HG03175 (cell line): ENCODE measurements at regions not wholly inside any gene's neighbourhood (a gene's known extent, or its start where the extent isn't known, plus 50 kb on each side); places are given as distances from the start of the nearest gene placed in this dataset.
"Not testable (repeated sequence)": the region's sequence is repeated elsewhere in the genome, so short reads cannot be mapped to it uniquely, and the experiment has no call there.

Source experiments
- ATAC-seq: cut with Tn5 transposase; IDR thresholded peaks from one replicate; pipeline ENCODE4 v1.9.1; 2021; ENCODE audit warnings: mild to moderate bottlenecking, moderate library complexity; ENCODE audit not compliant: unreplicated experiment

- not testable (repeated sequence) for ATAC-seq
Measured at GRCh38 chr9:66601472-66601871, 299.1 kb upstream of the ZNF658 start.

GRCh38 chr9:66631521-66632046 lies 268.9 kb upstream of the ZNF658 start:
- ATAC-seq = not testable (repeated sequence)

- not testable (repeated sequence) for ATAC-seq
Measured at GRCh38 chr9:66647675-66648074, 252.8 kb upstream of the ZNF658 start.

GRCh38 chr9:66690242-66690641 lies 210.3 kb upstream of the ZNF658 start:
- not testable (repeated sequence) for ATAC-seq

- not testable (repeated sequence) for ATAC-seq
Measured at GRCh38 chr9:66695561-66696240, 204.8 kb upstream of the ZNF658 start.

- not testable (repeated sequence) for ATAC-seq
Measured at GRCh38 chr9:66697343-66698065, 203.0 kb upstream of the ZNF658 start.

GRCh38 chr9:66698066-66698455 lies 202.5 kb upstream of the ZNF658 start:
- ATAC-seq = not testable (repeated sequence)

GRCh38 chr9:66701411-66702377 lies 198.8 kb upstream of the ZNF658 start:
- ATAC-seq = not testable (repeated sequence)

- ATAC-seq = not testable (repeated sequence)
Measured at GRCh38 chr9:66711553-66711952, 189.0 kb upstream of the ZNF658 start.

- ATAC-seq = peak; percentile 72
Measured at GRCh38 chr9:66712870-66713269, 187.7 kb upstream of the ZNF658 start.

- not testable (repeated sequence) for ATAC-seq
Measured at GRCh38 chr9:66713552-66713951, 187.0 kb upstream of the ZNF658 start.

- ATAC-seq = not testable (repeated sequence)
Measured at GRCh38 chr9:66720845-66721244, 179.7 kb upstream of the ZNF658 start.

- not testable (repeated sequence) for ATAC-seq
Measured at GRCh38 chr9:66727540-66727939, 173.0 kb upstream of the ZNF658 start.

GRCh38 chr9:66736686-66737085 lies 163.8 kb upstream of the ZNF658 start:
- ATAC-seq = not testable (repeated sequence)

- ATAC-seq = not testable (repeated sequence)
Measured at GRCh38 chr9:66738418-66738817, 162.1 kb upstream of the ZNF658 start.

GRCh38 chr9:66740136-66740535 lies 160.4 kb upstream of the ZNF658 start:
- ATAC-seq = not testable (repeated sequence)

- not testable (repeated sequence) for ATAC-seq
Measured at GRCh38 chr9:66745846-66746245, 154.7 kb upstream of the ZNF658 start.

GRCh38 chr9:66752324-66752923 lies 148.1 kb upstream of the ZNF658 start:
- ATAC-seq = not testable (repeated sequence)

GRCh38 chr9:66759825-66760492 lies 140.6 kb upstream of the ZNF658 start:
- ATAC-seq = not testable (repeated sequence)
